ENCODE measurements at regions not wholly inside any gene's neighbourhood (a gene's known extent, or its start where the extent isn't known, plus 50 kb on each side); places are given as distances from the start of the nearest gene placed in this dataset.

- POLR2A ChIA-PET = no interaction called here
- H3K27ac Mint-ChIP-seq = no peak overlapping the region
- H3K4me1 Mint-ChIP-seq (ENCODE audit: low read depth) = no peaks in the 10 kb centered on the region
- Histone ChIP-seq H3K27ac (ENCODE audit: low read depth in 1 of 2, low read length in 2 of 2) (no peak overlapping the region), H3K4me3 (ENCODE audit: low read length) (no peak overlapping the region), H3K27me3 (ENCODE audit: control insufficient read depth in 1 of 2, insufficient read depth in 2 of 2, low read length in 2 of 2) (peaks cover 9 to 13% of the 10 kb centered on the region in 2 experiments), H3K36me3 (ENCODE audit: insufficient read depth, low read length) (no peaks in the 10 kb centered on the region), H3K4me1 (ENCODE audit: insufficient read depth, low read length) (no peaks in the 10 kb centered on the region), H3K9me3 (ENCODE audit: control insufficient read depth in 1 of 2, insufficient read depth in 1 of 2, low read length in 2 of 2) (no peaks in the 10 kb centered on the region)
- H3K36me3 Mint-ChIP-seq (ENCODE audit: low read depth) = no peaks in the 10 kb centered on the region
- H3K9me3 Mint-ChIP-seq = no peaks in the 10 kb centered on the region
- no peak overlapping the region for H3K4me3 Mint-ChIP-seq
- TF ChIP-seq CTCF (IDR thresholded peaks at IDR 0.05) = no peak
- no peak for DNase-seq
- no peak for ATAC-seq (ENCODE audit: poor library complexity)
- peaks cover 25% of the 10 kb centered on the region for H3K27me3 Mint-ChIP-seq
- CTCF ChIA-PET = no interaction called here
- intact Hi-C loops (cut with DNase I, micrococcal nuclease) = no loop called here
These were observed 359.4 kb upstream of the NFE2L3 start for GRCh38 chr7:25792586-25792985.

- Mint-ChIP-seq H3K4me1 (ENCODE audit: low read depth) (no peaks in the 10 kb centered on the region), H3K9me3 (no peaks in the 10 kb centered on the region), H3K4me3 (no peak overlapping the region), H3K27me3 (peaks cover 30% of the 10 kb centered on the region), H3K36me3 (ENCODE audit: low read depth) (no peaks in the 10 kb centered on the region), H3K27ac (no peak overlapping the region)
- no peak overlapping the region for H3K27ac ChIP-seq (ENCODE audit: low read depth in 1 of 2, low read length in 2 of 2)
- CTCF ChIA-PET = no interaction called here
- ATAC-seq (ENCODE audit: poor library complexity) (no peak), DNase-seq (no peak)
- H3K36me3 ChIP-seq (ENCODE audit: insufficient read depth, low read length) = no peaks in the 10 kb centered on the region
- peaks cover 9 to 17% of the 10 kb centered on the region in 2 experiments for H3K27me3 ChIP-seq (ENCODE audit: control insufficient read depth in 1 of 2, insufficient read depth in 2 of 2, low read length in 2 of 2)
- H3K4me3 ChIP-seq (ENCODE audit: low read length) = no peak overlapping the region
- no peaks in the 10 kb centered on the region for H3K9me3 ChIP-seq (ENCODE audit: control insufficient read depth in 1 of 2, insufficient read depth in 1 of 2, low read length in 2 of 2)
- no peaks in the 10 kb centered on the region for H3K4me1 ChIP-seq (ENCODE audit: insufficient read depth, low read length)
- POLR2A ChIA-PET = no interaction called here
- intact Hi-C loops (cut with DNase I, micrococcal nuclease) = no loop called here
- no peak for TF ChIP-seq CTCF (IDR thresholded peaks at IDR 0.05)
These were observed 356.2 kb upstream of the NFE2L3 start for GRCh38 chr7:25795824-25796235.

- no peak overlapping the region for H3K27ac Mint-ChIP-seq
- Histone ChIP-seq H3K9me3 (ENCODE audit: control insufficient read depth in 1 of 2, insufficient read depth in 1 of 2, low read length in 2 of 2) (no peaks in the 10 kb centered on the region), H3K27ac (ENCODE audit: low read depth in 1 of 2, low read length in 2 of 2) (no peak overlapping the region), H3K27me3 (ENCODE audit: control insufficient read depth in 1 of 2, insufficient read depth in 2 of 2, low read length in 2 of 2) (peaks cover 4 to 17% of the 10 kb centered on the region in 2 experiments), H3K36me3 (ENCODE audit: insufficient read depth, low read length) (no peaks in the 10 kb centered on the region), H3K4me1 (ENCODE audit: insufficient read depth, low read length) (no peaks in the 10 kb centered on the region), H3K4me3 (ENCODE audit: low read length) (no peak overlapping the region)
- POLR2A ChIA-PET = no interaction called here
- no peaks in the 10 kb centered on the region for H3K36me3 Mint-ChIP-seq (ENCODE audit: low read depth)
- no peak for ATAC-seq (ENCODE audit: poor library complexity)
- H3K27me3 Mint-ChIP-seq = peaks cover 34% of the 10 kb centered on the region
- CTCF ChIA-PET = no interaction called here
- H3K9me3 Mint-ChIP-seq = no peaks in the 10 kb centered on the region
- no peak overlapping the region for H3K4me3 Mint-ChIP-seq
- intact Hi-C loops (cut with DNase I, micrococcal nuclease) = no loop called here
- DNase-seq = no peak
- no peak for TF ChIP-seq CTCF (IDR thresholded peaks at IDR 0.05)
- H3K4me1 Mint-ChIP-seq (ENCODE audit: low read depth) = no peaks in the 10 kb centered on the region
These were observed 353.7 kb upstream of the NFE2L3 start for GRCh38 chr7:25798344-25798743.
